ENCODE measurements at regions not wholly inside any gene's neighbourhood (a gene's known extent, or its start where the extent isn't known, plus 50 kb on each side); places are given as distances from the start of the nearest gene placed in this dataset.

GRCh38 chr4:170522427-170522970, 432.7 kb upstream of the AADAT start:
- TF ChIP-seq CTCF (IDR thresholded peaks at IDR 0.05) (no peak), POLR2A (IDR thresholded peaks at IDR 0.05) (no peak)

All from esophagus squamous epithelium (tissue), 4 donors.